Pancreas (tissue), 10 donors: ENCODE measurements at regions not wholly inside any gene's neighbourhood (a gene's known extent, or its start where the extent isn't known, plus 50 kb on each side); places are given as distances from the start of the nearest gene placed in this dataset.

Experiments
- ATAC-seq, 4 donors: fragments of 200-7000 bp; cut with Tn5 transposase; one replicate each; pipeline versions ENCODE4 v1.8.0 to v1.9.1; 2020; ENCODE audit warnings: mild to moderate bottlenecking in 4 of 4, moderate library complexity in 4 of 4
- DNase-seq, 6 donors: peaks; one replicate each; pipeline ENCODE4 v3.0.0-alpha.2; 2020
- FAIRE-seq: peaks from 2 replicates; lab custom pipeline; 2012; peaks lifted over from hg19 to GRCh38; lab: Jason Lieb, UNC
- H3K27ac ChIP-seq, 4 donors: fragments of 200-600 bp; sonication (generic); 1 replicate in 3 of 4; 2 replicates in 1 of 4; pipeline versions ENCODE4 v1.5.0 to v1.8.0; 2020
- H3K27me3 ChIP-seq, 4 donors: fragments of 200-600 bp; one replicate each; pipeline ENCODE4 v1.8.0; 2021
- H3K36me3 ChIP-seq, 3 donors: fragments of 200-600 bp; sonication (generic) in 1 of 3; one replicate each; pipeline versions ENCODE4 v1.5.0 to v1.8.0; 2020 to 2021
- H3K4me1 ChIP-seq, 3 donors: fragments of 200-600 bp; one replicate each; pipeline ENCODE4 v1.8.0; 2021
- H3K4me3 ChIP-seq, 4 donors: fragments of 200-600 bp; sonication (generic) in 2 of 4; one replicate each; pipeline versions ENCODE4 v1.5.0 to v1.8.0; 2020 to 2021
- H3K9me3 ChIP-seq, 4 donors: fragments of 200-600 bp; one replicate each; pipeline ENCODE4 v1.8.0; 2021
- WGBS, 2 donors: extraction: QIAGEN DNeasy Blood & Tissue Kit; methylation state at CpG; one replicate each; pipeline ENCODE4 v1.1.7; 2013; 5-methylcytosine and 5-hydroxymethylcytosine counted together
- intact Hi-C, 3 donors: fragments of 100-400 bp; cut with DNase I; formaldehyde crosslinking; loops; one replicate each; pipeline versions ENCODE4 v1.11.1 to v1.14.2; 2022
- TF ChIP-seq, protein P1 (sequence below), 4 donors: fragments of 200-600 bp; sonication (generic) in 3 of 4; IDR thresholded peaks; one replicate each; pipeline versions ENCODE4 v1.5.0 to v1.8.0; 2021; ENCODE audit warnings: antibody characterized with exemption in 4 of 4
- donor health status: healthy with polysubstance abuse.
- donor health status: DM: no; HTN: no; CAD: no; lungs with moderate emphysema.
- donor health status: DM: no; HTN: no; CAD: no.
- donor health status: control.
- donor health status: control.
- donor health status: Bipolar disorder and iron deficiency.
- donor health status: DM: yes; HTN: yes; CAD: no.
- donor health status: DM: no; HTN: no; CAD: no.
- donor health status: DM: no; HTN: no; CAD: no.
- donor health status: DM: yes; HTN: yes; CAD: no.

DNA sequence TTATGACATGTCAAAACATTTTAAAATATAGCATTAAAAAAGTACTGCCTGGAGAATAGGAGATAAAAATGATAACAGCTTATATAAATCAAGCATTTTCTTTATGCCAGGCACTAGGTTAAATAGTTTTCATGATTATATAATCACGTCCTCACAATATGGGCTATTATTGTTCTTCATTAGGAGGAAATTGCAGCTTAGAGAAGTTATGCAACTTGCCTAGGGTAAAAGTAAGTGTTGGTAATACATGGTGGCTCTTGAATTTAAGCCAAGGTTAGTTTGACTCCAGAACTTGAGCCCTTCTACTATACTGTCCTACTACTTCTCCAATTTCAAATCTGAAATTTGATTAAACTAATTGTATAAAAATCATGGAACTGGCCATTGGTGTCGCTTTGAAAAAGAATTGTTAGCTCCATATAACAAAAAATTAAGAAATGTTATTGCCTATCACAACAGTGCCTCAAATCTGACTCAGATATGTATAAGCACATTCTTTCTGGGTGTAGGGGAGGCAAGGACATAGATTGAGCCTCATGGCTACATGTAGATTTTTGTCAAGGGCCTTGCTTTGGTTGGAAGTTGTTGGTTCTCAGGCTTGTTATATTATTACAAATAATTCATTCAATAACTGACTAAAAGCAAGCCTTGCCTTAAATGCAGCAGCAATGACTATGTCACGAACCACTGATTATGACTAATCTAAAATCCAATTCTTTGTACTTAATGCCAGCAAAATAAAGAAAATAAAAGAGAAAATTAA is 223.5 kb upstream of the DAB2 start:
- Histone ChIP-seq H3K27ac (no peak overlapping the region), H3K4me1 (no peaks in the 10 kb centered on the region), H3K27me3 (no peaks in the 10 kb centered on the region), H3K9me3 (no peaks in the 10 kb centered on the region), H3K36me3 (no peaks in the 10 kb centered on the region), H3K4me3 (no peak overlapping the region)
- FAIRE-seq = no peak
- no peak for DNase-seq
- no peak for ATAC-seq
- intact Hi-C loops = no loop called here
- 74 to 77% methylated on average over 3 of the region's 3 CpGs for WGBS, 2 donors
- TF ChIP-seq, protein P1, sequence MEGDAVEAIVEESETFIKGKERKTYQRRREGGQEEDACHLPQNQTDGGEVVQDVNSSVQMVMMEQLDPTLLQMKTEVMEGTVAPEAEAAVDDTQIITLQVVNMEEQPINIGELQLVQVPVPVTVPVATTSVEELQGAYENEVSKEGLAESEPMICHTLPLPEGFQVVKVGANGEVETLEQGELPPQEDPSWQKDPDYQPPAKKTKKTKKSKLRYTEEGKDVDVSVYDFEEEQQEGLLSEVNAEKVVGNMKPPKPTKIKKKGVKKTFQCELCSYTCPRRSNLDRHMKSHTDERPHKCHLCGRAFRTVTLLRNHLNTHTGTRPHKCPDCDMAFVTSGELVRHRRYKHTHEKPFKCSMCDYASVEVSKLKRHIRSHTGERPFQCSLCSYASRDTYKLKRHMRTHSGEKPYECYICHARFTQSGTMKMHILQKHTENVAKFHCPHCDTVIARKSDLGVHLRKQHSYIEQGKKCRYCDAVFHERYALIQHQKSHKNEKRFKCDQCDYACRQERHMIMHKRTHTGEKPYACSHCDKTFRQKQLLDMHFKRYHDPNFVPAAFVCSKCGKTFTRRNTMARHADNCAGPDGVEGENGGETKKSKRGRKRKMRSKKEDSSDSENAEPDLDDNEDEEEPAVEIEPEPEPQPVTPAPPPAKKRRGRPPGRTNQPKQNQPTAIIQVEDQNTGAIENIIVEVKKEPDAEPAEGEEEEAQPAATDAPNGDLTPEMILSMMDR (IDR thresholded peaks at IDR 0.05) = no peak

DNA sequence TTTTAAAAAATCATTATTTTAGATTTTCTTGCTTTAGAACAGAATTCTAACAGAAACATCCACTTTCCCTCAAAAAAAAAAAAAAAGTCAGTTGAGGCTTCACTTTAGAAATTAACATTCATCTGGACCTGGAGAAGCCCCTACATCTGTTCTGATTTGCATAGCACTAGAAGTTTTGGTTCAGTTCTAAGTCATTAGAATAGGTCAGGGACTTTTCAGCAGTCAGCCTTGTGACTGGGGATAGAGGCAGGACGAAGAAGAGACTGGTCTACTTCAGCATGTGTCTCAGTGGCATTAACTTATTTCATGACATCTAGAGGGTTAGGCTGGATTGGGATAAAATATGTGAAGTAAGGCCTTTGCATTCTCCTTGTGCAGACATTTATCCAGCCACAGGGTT is 215.8 kb upstream of the DAB2 start:
- no peak for FAIRE-seq
- no peak overlapping the region for H3K27ac ChIP-seq
- TF ChIP-seq, protein P1 (IDR thresholded peaks at IDR 0.05) = no peak
- intact Hi-C loops = no loop called here
- no peak for DNase-seq
- 92 to 95% methylated on average over 1 of the region's 1 CpG for WGBS, 2 donors
- no peak overlapping the region for H3K4me3 ChIP-seq
- H3K9me3 ChIP-seq = no peaks in the 10 kb centered on the region
- ATAC-seq = no peak
- H3K36me3 ChIP-seq = no peaks in the 10 kb centered on the region
- no peaks in the 10 kb centered on the region for H3K27me3 ChIP-seq
- no peaks in the 10 kb centered on the region for H3K4me1 ChIP-seq

DNA sequence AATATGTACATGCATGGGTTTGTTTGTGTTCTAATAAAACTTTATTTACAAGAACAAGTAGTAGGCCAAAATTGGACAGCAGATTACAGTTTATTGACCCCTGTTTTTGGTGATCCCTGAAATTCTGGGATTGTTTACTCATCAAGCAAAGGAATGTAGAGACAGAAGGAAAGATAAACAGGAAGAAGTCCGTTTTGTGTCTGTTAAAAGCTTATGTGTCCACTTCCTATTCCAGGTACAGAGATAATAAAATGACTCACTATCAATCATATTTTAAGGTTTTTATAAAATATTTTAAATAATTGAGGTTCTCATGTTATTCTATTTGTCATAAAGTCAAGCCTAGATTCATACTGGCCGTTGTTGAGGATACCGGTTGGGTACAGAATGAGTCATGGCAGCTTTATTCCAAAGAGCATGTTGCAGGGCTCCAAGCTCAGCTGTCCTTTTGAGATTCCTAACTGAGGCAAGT is 214.9 kb upstream of the DAB2 start:
- no peak for FAIRE-seq
- ATAC-seq = no peak

DNA sequence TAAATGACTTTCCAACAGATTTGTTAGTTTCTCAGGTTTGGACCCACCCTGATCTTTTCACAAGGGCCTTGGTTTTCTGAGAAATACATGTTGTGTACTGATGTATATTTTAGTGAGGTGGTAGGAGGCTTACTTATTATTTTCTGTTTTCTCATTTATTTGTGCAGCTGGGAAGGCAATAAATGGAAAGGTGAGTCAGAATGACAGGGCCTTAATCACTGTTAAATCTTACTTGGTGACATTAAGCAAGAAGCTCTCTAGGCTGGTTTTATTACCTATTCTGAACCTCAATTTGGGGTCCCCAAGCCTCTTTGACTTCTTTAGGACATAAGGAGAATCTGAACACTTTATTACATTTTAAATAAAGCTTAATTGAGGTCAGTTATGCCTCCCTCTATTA is 214.0 kb upstream of the DAB2 start:
- Histone ChIP-seq H3K36me3 (no peaks in the 10 kb centered on the region), H3K9me3 (no peaks in the 10 kb centered on the region), H3K27me3 (no peaks in the 10 kb centered on the region), H3K4me1 (no peaks in the 10 kb centered on the region), H3K4me3 (no peak overlapping the region), H3K27ac (no peak overlapping the region)
- intact Hi-C loops = no loop called here
- no peak for DNase-seq
- TF ChIP-seq, protein P1 (IDR thresholded peaks at IDR 0.05) = no peak
- no peak for ATAC-seq
- FAIRE-seq = no peak

More for the DNA sequence above, 214.9 kb upstream of the DAB2 start:
- Histone ChIP-seq H3K27me3 (no peaks in the 10 kb centered on the region), H3K4me1 (no peaks in the 10 kb centered on the region), H3K27ac (no peak overlapping the region), H3K9me3 (no peaks in the 10 kb centered on the region), H3K36me3 (no peaks in the 10 kb centered on the region), H3K4me3 (no peak overlapping the region)
- intact Hi-C loops = no loop called here
- TF ChIP-seq, protein P1 (IDR thresholded peaks at IDR 0.05) = no peak
- 79 to 80% methylated on average over 3 of the region's 3 CpGs for WGBS, 2 donors
- DNase-seq = no peak

DNA sequence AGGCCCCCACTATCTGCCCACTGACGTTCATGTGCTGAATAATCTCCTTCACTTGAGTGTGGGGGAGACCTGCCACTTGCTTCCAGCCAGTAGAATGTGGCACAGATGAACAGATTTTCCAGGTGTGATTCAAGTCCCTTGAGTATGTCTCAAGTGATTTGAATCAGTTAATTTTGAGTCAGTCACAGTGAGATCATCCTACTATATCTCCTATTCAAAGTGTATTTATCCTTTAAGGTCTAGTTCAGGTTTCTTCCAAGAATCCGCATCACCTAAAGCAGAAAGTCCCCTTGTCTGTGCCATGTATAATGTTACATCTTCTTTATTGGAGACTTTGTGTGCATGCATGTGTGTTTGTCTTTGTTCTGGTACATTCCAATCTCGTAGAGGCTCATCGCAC is 208.3 kb upstream of the DAB2 start:
- ATAC-seq (no peak), DNase-seq (no peak), FAIRE-seq (no peak)
- no peaks in the 10 kb centered on the region for H3K27me3 ChIP-seq
- no peaks in the 10 kb centered on the region for H3K9me3 ChIP-seq
- WGBS, 2 donors = 88% methylated on average over 4 of the region's 4 CpGs
- no peaks in the 10 kb centered on the region for H3K36me3 ChIP-seq
- intact Hi-C loops = no loop called here
- H3K4me1 ChIP-seq = no peaks in the 10 kb centered on the region
- TF ChIP-seq, protein P1 (IDR thresholded peaks at IDR 0.05) = no peak
- no peak overlapping the region for H3K27ac ChIP-seq
- no peak overlapping the region for H3K4me3 ChIP-seq
